A673 (cell line): ENCODE measurements at regions not wholly inside any gene's neighbourhood (a gene's known extent, or its start where the extent isn't known, plus 50 kb on each side); places are given as distances from the start of the nearest gene placed in this dataset.

Source experiments
- BruUV-seq: library from RNA; stranded (reverse); fragments of 400-500 nt; replicated peaks from 2 replicates; lab custom pipeline; 2021; lab: Mats Ljungman, UMichigan
- CTCF ChIA-PET: fragments of 300-600 bp; sonication (Branson Sonifier 250); formaldehyde crosslinking; loops from one replicate; lab custom pipeline; 2022; ENCODE audit warnings: antibody characterized with exemption; lab: Charles Lee
- POLR2A ChIA-PET: fragments of 300-600 bp; sonication (Branson Sonifier 250); formaldehyde crosslinking; loops from one replicate; lab custom pipeline; 2022; ENCODE audit warnings: antibody characterized with exemption; ENCODE audit not compliant: low non-redundant PET; lab: Charles Lee
- DNase-seq: peaks from one replicate; pipeline ENCODE4 v3.0.0-alpha.2; 2015; ENCODE audit warnings: low spot score
- H3K27ac ChIP-seq: fragments of 200-600 bp; sonication (generic); 2 replicates; pipeline ENCODE4 v1.5.1; 2016; ENCODE audit warnings: mixed run types, low read depth, mild to moderate bottlenecking, mixed read lengths, antibody characterized with exemption, low read length; ENCODE audit not compliant: poor library complexity, severe bottlenecking
- H3K27me3 ChIP-seq: fragments of 200-600 bp; sonication (generic); replicated peaks from 2 replicates; pipeline ENCODE4 v1.6.1; 2017; ENCODE audit warnings: mixed run types, low read depth, mild to moderate bottlenecking, mixed read lengths, antibody characterized with exemption, low read length; ENCODE audit not compliant: insufficient read depth, poor library complexity
- H3K36me3 ChIP-seq: fragments of 200-600 bp; sonication (generic); 2 replicates; pipeline ENCODE4 v1.6.1; 2016; ENCODE audit warnings: mixed run types, mild to moderate bottlenecking, mixed read lengths, antibody characterized with exemption, low read length; ENCODE audit not compliant: insufficient read depth, poor library complexity, severe bottlenecking
- H3K4me1 ChIP-seq: fragments of 200-600 bp; sonication (generic); 2 replicates; pipeline ENCODE4 v1.6.1; 2017; ENCODE audit warnings: mixed run types, mild to moderate bottlenecking, mixed read lengths, antibody characterized with exemption, low read length; ENCODE audit not compliant: insufficient read depth, poor library complexity, severe bottlenecking
- H3K4me3 ChIP-seq: fragments of 200-600 bp; sonication (generic); 2 replicates; pipeline ENCODE4 v1.5.1; 2016; ENCODE audit warnings: low read depth, mixed run types, mild to moderate bottlenecking, mixed read lengths, low read length; ENCODE audit not compliant: poor library complexity, severe bottlenecking
- H3K9me3 ChIP-seq: fragments of 200-600 bp; sonication (generic); 2 replicates; pipeline ENCODE4 v1.6.1; 2016; ENCODE audit warnings: mixed run types, low read depth, mild to moderate bottlenecking, mixed read lengths, antibody characterized with exemption, low read length; ENCODE audit not compliant: poor library complexity, severe bottlenecking
- CTCF ChIP-seq: fragments of 300-800, 200-600 bp; sonication (generic); conservative IDR thresholded peaks from 2 replicates; pipeline ENCODE4 v1.5.1; 2017; ENCODE audit warnings: low read depth, mild to moderate bottlenecking, antibody characterized with exemption, low read length, moderate library complexity, mixed read lengths
- EZH2 ChIP-seq: fragments of 200-600 bp; sonication (generic); IDR thresholded peaks from 2 replicates; pipeline ENCODE4 v1.6.1; 2017; ENCODE audit warnings: borderline replicate concordance, low read depth, mild to moderate bottlenecking, mixed read lengths, antibody characterized with exemption, low read length; ENCODE audit not compliant: poor library complexity, severe bottlenecking
- intact Hi-C: fragments of 100-400 bp; cut with micrococcal nuclease; formaldehyde crosslinking; loops from one replicate; pipeline ENCODE4 v1.10.0; 2022; ENCODE audit not compliant: unreplicated experiment

DNA sequence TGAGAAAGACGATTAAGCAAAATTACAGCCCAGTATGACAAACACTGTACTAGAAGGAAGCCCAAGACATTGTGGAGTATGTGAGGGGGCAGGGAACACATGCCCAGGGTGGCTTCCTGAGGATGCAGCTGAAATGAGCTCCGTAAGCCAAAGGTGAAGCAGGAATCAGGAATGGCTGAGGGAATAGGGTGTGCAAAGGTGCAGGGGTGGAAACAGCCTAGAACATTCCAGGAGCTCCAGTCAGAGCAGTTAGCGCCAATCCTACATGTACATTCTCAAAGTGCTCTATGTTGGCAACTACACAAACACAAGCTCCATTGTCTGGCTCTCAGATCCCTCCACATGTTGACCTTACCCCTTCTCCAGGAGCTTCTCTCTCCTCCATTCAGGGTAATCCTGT lies 257.9 kb downstream of the MAN2A1 start:
- no TSS peak for BruUV-seq
- Histone ChIP-seq H3K4me1 (peaks cover 12% of the 10 kb centered on the region), H3K36me3 (no peaks in the 10 kb centered on the region), H3K27me3 (no peaks in the 10 kb centered on the region), H3K27ac (no peak overlapping the region), H3K9me3 (no peaks in the 10 kb centered on the region), H3K4me3 (no peak overlapping the region)
- ChIA-PET POLR2A (no interaction called here), CTCF (no interaction called here)
- intact Hi-C loops: no loop called here
- DNase-seq: no peak
- no peak for TF ChIP-seq EZH2
- TF ChIP-seq CTCF: no peak

GRCh38 chr5:109950634-109951033 lies 260.9 kb downstream of the MAN2A1 start:
- no peaks in the 10 kb centered on the region for H3K36me3 ChIP-seq
- TF ChIP-seq EZH2: no peak
- no peak for TF ChIP-seq CTCF
- no peak for DNase-seq
- no peaks in the 10 kb centered on the region for H3K9me3 ChIP-seq
- H3K27me3 ChIP-seq: no peaks in the 10 kb centered on the region
- peaks cover 6% of the 10 kb centered on the region for H3K4me1 ChIP-seq
- POLR2A ChIA-PET: no interaction called here
- intact Hi-C loops: no loop called here
- CTCF ChIA-PET: no interaction called here
- H3K4me3 ChIP-seq: no peak overlapping the region
- no TSS peak for BruUV-seq
- H3K27ac ChIP-seq: no peak overlapping the region

- H3K36me3 ChIP-seq: no peaks in the 10 kb centered on the region
- no TSS peak for BruUV-seq
- intact Hi-C loops: no loop called here
Measured at GRCh38 chr5:109951348-109951747, 261.6 kb downstream of the MAN2A1 start.

More at GRCh38 chr5:109951348-109951747, 261.6 kb downstream of the MAN2A1 start:
- ChIA-PET POLR2A (no interaction called here), CTCF (no interaction called here)
- DNase-seq: no peak
- H3K4me1 ChIP-seq: peaks cover 6% of the 10 kb centered on the region
- no peak overlapping the region for H3K27ac ChIP-seq
- no peak overlapping the region for H3K4me3 ChIP-seq
- no peaks in the 10 kb centered on the region for H3K9me3 ChIP-seq
- TF ChIP-seq EZH2 (no peak), CTCF (no peak)
- H3K27me3 ChIP-seq: no peaks in the 10 kb centered on the region
